Stimulated activated CD8-positive, alpha-beta memory T cell treated with anti-CD3 and anti-CD28 coated beads, Interleukin-4, amount 100 ng/mL, for 24 hours (primary cell): ENCODE measurements at regions not wholly inside any gene's neighbourhood (a gene's known extent, or its start where the extent isn't known, plus 50 kb on each side); places are given as distances from the start of the nearest gene placed in this dataset.
"Not testable (repeated sequence)": the region's sequence is repeated elsewhere in the genome, so short reads cannot be mapped to it uniquely, and the experiment has no call there.

Experiments
- DNase-seq: peaks from one replicate; pipeline ENCODE4 v3.0.0-alpha.2; 2020; ENCODE audit warnings: low read depth

DNA sequence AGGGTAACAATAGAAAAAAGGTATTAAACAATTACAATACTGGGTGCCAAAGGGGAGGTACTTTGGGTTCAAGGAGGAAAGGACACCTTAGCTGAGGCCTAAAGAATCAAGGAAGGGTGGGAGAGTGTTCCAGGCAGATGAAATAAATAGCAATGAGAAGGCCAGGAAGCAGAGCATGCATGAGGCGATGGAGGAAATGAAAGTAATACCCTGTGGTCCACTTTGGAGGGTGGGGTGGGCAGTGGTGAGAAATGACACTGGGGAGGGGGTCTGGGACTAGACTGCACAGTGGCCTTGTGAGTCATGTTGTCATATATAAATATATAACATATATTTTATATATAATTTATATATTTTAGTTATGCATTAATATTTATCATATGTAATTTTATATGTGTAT is 55.9 kb downstream of the BHLHE40 start:
- no peak for DNase-seq

DNA sequence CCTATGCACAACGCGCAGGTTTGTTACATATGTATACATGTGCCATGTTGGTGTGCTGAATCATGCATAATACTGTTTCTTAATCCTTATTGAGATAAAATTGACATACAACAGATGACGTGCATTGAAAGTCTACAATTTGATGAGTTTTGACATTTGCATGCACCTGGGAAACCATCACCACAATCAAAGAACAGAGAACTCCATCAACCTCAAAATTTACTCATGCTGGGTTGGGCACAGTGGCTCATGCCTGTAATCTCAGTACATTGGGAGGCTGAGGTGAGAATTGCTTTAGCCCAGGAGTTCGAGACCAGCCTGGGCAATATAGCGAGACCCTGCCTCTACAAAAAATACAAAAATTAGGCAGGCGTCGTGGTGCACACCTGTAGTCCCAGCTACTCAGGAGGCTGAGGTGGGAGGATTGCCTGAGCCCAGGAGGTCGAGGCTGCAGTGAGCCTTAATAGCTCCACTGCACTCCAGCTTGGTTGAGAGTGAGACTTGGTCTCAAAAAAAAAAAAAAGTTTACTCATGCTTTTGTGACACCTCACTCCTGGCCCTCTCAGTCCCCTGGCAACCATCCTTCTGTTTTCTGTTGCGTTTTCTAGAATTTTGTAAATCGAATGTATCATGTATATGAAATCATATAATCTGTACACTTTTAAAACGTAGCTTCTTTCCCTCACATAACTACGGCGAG is 56.6 kb downstream of the BHLHE40 start:
- DNase-seq = no peak

DNA sequence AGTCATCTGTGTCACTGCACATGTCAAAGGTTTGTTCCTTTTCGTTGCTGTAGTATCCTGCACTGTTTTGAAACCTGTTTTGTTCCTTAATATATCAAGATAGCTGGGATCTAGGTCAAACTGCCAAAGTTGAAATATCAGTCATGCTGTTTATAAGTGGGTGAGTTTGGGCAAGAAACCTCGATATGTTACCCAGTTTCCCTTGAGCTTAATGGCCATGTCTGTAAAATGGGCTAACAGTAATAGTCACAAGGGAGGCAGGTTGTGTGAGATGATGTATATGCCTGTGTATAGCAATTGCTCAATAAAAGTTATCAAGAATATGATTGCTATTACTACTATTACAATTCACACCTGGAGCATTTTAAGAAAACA is 57.1 kb downstream of the BHLHE40 start:
- no peak for DNase-seq

DNA sequence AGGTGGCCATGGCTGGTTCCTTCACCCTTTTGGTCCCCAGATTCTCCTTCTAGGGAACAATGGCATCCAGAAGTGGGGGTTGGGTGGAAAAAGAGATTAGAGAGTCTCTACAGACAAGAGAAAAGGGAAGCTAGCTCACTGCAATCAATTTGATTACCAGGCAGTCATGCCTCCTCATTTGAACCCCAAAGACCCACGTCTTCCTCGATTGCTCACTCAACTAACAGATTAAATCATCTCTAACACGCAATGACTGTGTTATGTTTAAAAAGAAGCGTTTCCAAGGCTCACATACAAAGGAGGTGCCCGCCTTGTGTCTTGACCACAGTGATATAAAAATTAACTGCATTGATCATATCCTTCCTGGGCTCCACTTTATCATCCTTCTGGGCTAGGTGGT is 57.6 kb downstream of the BHLHE40 start:
- DNase-seq = no peak

DNA sequence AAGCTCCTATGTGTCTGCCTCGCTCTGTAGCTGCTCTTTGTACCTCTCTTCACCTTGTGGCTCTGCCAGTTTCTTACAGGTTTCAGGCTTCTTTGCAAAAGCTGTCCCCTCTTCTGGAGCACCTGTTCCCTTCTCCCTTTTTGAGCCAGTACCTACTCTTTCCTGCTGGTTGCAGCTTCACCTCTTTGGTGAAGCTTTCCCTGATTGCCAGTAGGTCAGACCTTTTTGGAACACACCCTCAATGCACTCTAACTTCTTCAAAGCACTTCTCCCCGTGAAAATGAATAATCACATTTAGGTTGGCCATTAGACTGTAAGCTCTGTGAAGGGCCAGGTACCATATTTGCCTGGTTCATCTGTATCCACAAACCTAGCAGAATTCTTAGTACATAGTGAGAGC is 60.3 kb downstream of the BHLHE40 start:
- no peak for DNase-seq

DNA sequence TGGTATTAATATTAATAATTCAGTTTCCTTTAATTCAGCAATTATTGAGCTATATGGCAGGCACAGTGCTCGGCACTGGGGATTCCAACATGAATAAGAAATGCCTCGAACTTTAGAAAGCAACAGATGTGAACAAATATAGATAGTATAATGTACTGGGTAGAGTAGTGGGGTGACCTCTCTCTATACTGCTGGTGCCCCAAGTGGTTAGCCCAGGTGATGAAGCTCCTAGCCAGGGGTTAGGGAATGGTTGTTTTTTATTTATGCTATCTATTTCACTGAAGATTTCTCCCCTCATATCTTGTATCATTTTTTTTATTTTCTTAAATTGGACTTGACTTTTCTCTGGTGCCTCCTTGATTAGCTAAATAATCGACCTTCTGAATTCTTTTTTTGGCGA is 62.1 kb downstream of the BHLHE40 start:
- no peak for DNase-seq

DNA sequence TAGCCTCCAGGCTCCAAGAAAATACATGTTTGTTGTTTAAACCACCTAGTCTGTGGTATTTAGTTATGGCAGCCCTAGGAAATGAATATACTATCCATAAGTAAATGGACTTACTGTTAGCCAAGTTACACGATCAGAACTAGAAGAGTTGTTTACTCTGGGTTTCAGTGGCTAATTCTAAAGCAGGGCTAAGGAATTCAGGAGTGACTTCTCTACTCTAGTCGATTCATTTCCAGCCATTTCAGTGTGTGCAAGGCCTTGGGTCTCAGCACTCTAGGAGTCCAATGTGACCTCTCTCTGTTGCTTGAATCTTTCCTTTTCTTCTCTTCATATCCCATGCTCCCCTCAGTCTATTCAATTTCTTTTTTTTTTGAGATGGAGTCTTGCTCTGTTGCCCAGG is 66.7 kb downstream of the BHLHE40 start:
- no peak for DNase-seq

DNA sequence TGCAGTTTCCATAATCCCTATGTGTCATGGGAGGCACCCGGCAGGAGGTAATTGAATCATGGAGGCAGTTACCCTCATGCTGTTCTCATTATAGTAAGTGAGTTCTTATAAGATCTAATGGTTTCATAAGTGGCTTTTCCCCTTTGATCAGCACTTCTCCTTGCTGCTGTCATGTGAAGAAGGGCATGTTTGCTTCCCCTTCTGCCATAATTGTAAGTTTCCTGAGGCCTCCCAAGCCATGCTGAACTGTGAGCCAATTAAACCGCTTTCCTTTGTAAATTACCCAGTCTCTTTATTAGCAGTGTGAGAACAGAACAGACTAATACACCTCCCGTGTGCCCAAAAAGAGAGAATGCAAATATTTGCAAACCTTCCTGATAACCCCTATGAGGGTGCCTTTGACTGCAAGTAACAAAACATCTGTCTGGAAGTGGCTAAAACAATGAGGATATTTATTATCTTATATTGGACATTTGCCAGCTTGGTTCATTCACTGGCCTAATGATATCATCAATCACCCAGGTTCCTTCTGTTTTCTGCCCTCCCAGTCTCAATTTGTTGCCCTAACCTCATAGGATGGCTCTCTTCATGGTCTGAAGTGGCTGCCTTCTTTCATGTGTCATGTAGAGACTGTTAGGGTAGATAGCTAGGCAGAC is 68.7 kb downstream of the BHLHE40 start:
- DNase-seq = no peak

DNA sequence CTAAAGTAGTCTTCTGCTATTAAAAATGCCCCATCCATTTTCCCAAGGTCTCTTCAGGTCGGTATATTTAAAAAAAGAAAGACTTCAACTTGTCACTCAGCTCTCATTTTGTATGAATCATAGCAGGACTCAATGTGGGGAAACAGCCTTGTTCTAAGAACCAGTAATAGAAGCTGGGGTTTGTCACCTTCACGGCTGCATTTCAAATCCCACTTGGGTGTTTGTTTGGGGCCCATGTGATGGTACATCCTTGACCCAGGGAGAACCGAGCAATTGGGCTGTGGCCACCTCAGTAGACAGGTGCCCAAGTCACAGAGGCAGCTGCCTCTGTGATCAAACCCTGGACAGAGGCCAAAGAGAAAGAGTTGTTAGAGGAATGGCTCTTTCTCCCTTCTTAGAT is 70.3 kb upstream of the ARL8B start:
- DNase-seq = no peak

DNA sequence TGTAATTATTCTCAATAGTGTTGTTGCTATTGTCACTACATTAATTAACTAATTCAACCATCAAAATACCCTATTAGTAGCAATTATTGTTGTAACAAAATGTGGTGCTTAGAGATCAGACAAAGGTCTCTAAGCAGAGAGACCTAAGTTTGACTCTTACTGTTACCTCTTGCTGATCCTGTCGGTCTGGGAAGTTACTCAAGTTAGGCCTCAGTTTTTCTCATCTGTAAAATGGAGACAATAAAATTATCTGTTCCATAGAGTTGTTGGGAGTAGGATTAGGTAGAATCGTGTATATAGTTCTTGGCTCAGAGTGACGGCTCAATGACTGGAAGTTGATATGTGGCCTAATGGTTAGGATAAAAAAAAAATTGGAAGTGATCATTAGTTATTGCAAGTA is 69.8 kb upstream of the ARL8B start:
- DNase-seq = no peak

DNA sequence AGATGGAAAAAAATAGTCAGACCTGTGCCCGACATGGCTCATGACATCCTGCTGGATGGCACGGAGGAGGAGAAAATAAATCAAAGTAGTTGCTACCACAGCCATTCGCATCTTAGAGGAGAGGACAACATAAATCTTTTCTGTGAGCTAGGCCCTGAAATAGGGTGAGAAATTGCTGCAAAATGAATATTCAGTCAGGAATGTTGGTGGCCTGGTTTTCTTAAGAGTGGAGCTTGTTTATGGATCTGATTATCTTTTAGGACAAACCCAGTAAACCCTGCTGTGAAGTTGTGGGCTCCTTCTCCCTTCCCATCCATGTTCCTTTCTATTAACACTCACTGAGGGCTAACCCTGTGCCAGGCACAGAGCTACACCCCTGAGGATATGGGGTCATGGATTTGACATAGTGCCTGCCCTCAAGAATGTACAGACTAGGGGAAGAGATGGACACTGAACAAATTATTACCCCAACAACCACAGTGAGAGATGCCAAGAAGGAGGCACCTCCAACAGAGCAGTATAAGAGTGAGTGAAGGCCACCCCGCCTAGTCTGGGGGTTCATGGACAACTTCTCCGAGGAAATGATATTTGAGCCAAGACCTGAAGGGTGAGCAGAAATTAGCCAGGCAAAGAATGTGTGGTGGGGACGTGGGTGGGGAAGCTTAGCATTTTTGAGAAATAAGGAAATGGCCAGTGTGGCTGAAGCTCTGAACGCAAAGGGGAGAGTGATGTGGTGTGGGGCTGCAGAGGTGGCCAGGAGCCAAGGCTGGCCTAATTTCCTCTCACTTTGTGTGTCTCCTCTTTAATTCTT is 68.9 kb upstream of the ARL8B start:
- no peak for DNase-seq

DNA sequence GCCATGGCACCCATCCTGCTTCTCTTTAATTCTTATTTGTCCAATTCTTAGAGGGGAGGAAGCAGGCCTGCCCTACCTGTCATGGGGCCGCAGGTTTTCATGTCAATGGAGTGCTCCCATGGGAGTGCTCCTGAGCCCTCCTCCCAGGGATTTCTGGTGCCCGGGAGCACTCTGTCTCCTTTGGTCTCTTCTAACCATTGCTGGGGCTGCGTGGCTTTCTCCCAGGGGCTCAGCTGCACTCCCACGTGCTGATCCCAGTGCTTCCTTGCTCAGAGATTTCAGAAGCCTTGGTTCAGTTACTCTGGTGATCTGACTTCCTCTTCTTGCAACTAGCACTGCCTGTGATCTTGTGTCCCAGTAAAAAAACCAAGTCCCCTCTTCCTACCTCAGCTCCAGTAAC is 68.0 kb upstream of the ARL8B start:
- no peak for DNase-seq

DNA sequence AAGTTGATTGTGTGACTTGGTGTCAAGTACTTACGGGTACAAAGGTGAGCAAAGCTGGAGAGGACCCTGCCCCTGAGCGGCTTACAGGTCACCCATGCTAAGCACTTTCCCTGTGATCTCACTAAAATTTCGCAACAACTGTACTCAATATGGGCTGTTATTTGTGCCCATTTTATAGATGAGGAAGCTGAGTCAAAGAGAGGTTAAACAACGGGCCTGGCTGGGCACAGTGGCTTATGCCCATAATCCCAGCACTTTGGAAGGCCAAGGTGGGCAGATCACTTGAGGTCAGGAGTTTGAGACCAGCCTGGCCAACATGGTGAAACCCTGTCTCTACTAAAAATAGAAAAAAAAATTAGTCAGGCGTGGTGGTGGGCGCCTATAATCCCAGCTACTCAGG is 67.5 kb upstream of the ARL8B start:
- not testable (repeated sequence) for DNase-seq

DNA sequence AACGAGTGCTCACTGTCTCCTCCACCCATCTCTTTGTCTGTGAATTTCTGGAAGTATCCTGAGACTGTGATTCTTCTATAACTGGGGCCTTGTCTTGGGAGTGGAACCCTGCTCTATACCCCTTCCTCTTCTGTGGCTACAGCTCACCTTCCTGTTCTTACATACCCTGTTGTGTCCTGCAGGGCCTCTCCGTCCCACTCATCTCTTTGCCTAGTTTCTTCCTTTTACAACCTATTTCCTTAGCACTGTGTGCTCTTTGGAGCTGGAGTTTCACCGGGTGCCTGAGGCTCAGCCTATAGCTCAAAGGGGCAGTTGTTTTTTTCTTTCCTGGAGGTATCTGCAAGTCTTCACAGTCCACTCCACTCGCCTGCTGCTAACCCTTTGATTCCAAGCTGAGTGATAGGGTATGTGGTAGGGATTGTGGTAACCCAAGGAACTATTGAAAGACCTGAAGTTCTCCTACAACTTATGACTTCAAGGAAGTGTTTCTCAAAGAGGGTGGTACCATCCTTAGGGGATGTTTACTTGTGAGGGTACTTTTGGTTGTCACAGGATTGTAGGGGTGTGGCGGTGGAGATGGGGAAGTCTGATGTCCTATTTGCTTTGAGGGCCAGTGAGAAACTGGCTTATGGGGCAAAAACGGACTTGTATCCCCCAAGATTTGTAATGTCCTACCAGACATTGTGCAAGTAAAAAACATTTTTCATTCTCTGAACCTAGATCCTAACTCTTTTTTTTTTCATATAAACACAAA is 66.6 kb upstream of the ARL8B start:
- DNase-seq = no peak

DNA sequence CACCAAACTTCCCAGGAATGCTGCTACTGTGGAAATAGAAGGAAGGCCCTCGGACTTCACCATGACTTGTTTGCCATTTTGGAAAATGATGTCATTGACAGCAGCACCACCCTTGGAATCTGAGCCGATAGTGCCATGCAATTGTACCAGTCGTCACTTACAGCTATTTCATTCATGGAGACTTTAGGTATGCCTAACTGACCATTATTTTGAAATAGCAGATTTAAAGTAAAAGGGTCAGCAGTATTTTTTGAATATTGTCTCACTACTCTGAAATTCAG is 66.0 kb upstream of the ARL8B start:
- DNase-seq = no peak

DNA sequence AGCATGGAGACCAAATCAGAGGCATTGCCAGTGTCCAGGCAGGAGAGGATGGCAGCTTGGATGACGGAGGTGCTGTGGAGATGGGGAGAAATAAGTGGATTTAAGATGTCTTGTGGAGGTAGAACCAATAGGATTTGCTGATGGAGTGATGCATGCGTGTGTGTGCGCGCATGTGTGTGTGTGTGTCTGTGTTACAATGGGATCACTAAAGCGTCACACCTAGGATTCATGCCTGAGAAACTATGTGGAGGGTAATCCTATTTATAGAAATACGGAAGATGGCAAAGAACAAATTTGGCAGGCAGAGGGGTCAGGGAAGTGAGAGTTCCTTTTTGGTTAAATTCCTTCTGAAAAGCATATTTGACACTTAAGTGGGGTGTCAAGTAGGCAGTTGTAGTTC is 64.8 kb upstream of the ARL8B start:
- no peak for DNase-seq

DNA sequence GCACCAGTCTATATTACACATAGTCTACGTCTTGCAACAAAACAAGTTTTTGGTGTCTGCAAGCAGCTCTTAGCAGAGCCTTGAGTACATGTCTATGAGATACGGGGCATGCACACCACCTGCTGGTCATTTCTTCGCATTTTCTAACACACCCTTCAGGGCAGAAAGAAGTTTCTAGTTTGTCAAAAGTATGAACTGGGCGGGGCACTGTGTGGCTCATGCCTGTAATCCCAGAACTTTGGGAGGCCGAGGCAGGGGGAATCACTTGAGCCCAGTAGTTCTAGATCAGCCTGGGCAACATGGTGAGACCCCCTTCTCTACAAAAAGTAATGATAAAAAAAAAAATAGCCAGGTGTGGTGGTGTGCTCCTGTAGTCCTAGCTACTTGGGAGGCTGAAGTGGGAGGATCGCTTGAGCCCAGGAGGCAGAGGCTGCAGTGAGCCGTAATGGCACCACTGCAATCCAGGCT is 64.2 kb upstream of the ARL8B start:
- DNase-seq = peak; percentile 51

DNA sequence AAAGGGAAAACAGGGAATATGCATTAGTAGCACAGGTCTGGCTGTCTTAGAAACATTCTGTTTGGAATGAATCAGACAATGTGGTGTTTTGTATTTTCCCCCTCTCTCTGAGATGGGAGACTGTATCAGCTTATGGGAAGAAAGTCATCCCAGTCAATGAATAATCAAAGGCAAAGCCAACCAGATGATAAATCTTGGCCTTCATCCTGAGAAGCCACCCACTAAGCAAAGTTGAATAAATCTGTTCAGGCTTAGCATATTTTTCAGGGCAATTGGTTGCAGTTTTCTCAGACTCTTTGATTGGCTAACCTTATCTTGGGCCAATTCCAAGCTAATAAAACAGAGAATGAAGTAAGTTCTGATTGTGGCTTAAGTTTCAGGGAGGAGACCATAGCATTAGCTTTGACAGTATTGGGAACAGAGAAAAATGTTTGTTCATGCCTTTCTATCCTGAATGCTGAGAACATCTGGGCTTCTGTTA is 63.6 kb upstream of the ARL8B start:
- no peak for DNase-seq

DNA sequence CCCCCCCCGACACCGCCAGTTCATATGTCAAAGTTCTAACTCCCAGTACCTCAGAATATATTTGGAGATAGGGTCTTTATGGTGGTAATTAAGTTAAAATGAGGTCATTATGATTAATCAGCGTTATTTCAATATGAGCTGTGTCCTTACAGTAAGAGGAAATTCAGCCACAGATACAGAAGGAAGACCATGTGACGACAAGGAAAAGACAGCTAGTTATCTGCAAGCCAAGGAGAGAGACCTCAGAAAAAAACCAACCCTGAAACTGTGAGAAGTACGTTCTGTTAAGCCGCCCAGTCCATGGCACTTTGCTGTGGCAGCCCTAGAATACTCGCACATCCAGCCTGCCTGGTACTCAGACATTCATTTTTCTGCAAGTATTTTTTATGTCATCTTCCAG is 62.3 kb upstream of the ARL8B start:
- DNase-seq = no peak

DNA sequence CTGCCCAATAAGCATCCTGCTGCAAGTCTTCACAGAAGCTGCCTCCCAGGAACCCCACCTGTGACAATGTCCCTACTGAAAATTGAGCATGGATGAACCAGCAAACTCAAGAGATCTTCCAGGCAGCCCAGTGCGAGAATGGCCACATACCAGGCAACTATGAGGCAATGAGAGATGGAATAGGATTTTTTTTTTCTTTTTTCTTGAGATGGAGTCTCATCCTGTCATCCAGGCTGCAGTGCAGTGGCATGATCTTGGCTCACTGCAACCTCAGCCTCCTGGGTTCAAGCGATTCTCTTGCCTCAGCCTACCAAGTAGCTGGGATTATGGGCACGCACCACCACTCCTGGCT is 60.9 kb upstream of the ARL8B start:
- DNase-seq = no peak

DNA sequence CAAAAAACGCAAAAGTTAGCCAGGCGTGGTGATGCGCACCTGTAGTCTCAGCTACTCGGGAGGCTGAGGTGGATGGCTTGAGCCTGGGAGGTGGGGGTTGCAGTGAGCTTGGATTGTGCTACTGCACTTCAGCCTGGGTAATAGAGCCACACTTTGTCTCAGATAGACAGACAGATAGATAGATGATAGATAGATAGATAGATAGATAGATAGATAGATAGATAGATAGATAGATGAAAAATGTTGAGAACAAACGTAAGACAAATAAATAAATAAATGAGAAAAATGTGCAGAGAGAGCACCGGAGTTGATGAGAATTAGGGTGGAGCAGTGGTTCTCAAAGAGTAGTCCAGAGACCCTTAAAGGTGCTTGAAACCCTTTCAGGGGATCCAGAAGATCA is 58.4 kb upstream of the ARL8B start:
- DNase-seq = no peak

DNA sequence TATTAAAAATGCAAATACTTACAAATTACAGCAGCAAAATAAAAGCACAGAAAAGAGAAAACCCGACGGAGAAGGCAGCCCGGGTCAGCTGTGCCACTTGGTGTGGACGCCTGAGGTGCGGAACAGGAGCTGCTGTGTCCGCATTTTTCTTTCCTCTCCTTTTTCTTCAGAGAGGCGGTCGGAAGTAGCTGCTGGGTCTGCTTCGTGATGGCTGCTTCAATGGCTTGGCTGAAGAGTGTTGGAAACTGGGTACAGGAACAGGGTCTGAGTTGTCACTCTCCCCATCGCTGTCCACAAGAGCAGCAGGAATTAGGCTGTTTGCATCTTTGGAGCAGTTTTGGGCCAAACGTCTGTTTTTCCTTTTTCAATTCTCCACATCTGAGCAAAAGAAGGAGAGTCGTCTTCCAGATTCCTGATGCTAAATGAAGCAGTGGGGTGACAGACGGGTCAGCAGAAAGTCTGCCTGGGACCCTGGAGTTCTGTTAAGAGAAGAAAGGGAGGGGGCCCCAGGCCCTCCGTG is 53.5 kb upstream of the ARL8B start:
- no peak for DNase-seq

DNA sequence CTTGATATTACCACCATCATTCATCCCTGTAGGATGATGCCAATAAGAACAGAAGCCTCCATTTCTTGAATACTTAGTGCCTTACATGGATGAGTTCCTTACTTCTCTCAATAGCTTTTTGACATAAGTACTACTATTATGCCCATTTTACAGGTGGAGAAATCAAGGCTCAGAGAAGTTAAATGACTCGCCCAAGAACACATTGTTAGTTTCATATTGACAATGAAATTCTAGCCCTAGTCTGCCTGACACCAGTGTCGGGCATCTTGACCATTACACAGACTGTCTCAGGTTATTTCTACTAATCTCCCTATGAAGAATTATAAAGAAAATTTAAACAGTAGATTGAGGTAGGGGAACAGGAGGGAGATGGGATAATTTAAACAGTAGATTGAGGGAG is 52.5 kb upstream of the ARL8B start:
- DNase-seq = no peak
